Loucy (cell line): ENCODE measurements at regions not wholly inside any gene's neighbourhood (a gene's known extent, or its start where the extent isn't known, plus 50 kb on each side); places are given as distances from the start of the nearest gene placed in this dataset.

Source experiments
- EZH2phosphoT487 ChIP-seq: fragments of 200-600 bp; IDR thresholded peaks from 2 replicates; pipeline ENCODE4 v1.6.1; 2018; ENCODE audit warnings: antibody characterized with exemption, mild to moderate bottlenecking, moderate library complexity, borderline replicate concordance
- TF ChIP-seq, protein P1 (sequence below): fragments of 200-600 bp; sonication (generic); conservative IDR thresholded peaks from 2 replicates; pipeline ENCODE4 v1.5.1; 2014; ENCODE audit warnings: mild to moderate bottlenecking, antibody characterized with exemption, low read length

DNA sequence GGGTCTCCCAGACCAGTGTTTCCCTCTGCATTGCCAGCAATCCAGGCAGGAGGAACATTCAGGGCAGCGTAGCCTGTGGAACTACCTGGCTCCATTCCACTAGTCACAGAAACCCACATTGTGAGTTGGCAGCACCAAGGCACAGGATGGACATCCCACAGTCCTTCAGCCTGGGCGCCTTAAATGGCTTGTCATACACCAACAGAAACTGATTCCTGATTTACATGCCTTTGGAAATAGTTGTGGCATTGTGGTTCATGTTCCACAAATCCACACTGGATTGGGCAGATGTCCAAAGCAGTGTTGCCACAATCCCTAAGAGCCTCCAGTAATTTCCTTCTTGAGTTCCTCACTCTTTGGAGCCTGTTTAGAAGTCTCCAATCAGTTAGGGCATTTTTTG lies 225.6 kb downstream of the BLID start:
- TF ChIP-seq, protein P1, sequence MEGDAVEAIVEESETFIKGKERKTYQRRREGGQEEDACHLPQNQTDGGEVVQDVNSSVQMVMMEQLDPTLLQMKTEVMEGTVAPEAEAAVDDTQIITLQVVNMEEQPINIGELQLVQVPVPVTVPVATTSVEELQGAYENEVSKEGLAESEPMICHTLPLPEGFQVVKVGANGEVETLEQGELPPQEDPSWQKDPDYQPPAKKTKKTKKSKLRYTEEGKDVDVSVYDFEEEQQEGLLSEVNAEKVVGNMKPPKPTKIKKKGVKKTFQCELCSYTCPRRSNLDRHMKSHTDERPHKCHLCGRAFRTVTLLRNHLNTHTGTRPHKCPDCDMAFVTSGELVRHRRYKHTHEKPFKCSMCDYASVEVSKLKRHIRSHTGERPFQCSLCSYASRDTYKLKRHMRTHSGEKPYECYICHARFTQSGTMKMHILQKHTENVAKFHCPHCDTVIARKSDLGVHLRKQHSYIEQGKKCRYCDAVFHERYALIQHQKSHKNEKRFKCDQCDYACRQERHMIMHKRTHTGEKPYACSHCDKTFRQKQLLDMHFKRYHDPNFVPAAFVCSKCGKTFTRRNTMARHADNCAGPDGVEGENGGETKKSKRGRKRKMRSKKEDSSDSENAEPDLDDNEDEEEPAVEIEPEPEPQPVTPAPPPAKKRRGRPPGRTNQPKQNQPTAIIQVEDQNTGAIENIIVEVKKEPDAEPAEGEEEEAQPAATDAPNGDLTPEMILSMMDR: no peak
- TF ChIP-seq EZH2phosphoT487: no peak
